ENCODE measurements at regions not wholly inside any gene's neighbourhood (a gene's known extent, or its start where the extent isn't known, plus 50 kb on each side); places are given as distances from the start of the nearest gene placed in this dataset.

DNA sequence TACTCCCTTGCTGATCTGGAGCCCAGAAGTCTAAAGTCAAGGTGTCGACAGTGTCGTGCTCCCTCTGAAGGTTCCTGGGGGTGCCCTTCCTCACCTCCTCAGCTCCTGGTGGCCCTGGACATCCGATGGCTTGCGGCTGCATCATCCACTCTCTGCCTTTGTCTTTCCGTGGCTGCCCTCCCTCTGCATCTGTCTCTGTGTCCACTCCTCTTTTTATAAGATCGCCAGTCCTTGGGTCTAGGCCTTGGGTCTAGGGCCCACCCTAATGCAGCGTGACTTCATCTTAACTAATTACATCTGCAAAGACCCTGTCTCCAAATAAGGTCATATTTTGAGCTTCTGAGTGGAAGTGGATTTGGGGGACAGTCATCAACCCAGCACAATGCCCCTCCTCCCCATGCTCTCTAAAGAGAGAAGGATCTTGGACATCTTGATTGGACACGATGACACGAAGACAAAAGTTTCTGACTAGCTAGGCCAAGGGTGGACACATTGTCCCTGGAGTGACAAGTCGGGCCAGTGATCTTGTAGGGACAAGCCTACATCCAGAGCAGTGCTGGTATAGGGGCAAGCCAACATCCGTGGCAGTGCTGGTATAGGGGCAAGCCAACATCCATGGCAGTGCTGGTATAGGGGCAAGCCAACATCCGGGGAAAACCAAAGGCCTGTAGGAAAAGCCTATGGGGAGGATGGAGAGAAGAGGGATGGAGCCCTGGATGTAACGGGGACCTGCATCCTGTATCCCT is 93.9 kb upstream of the DIO3 start:
- Mint-ChIP-seq H3K36me3 (ENCODE audit: insufficient read depth, unreplicated experiment) (no peaks in the 10 kb centered on the region), H3K27ac (ENCODE audit: low read depth, unreplicated experiment) (no peak overlapping the region), H3K9me3 (ENCODE audit: unreplicated experiment) (no peaks in the 10 kb centered on the region), H3K27me3 (ENCODE audit: insufficient read depth, unreplicated experiment) (no peaks in the 10 kb centered on the region), H3K4me3 (ENCODE audit: unreplicated experiment) (no peak overlapping the region), H3K4me1 (ENCODE audit: insufficient read depth, unreplicated experiment) (no peaks in the 10 kb centered on the region)
- ChIA-PET CTCF (no interaction called here), POLR2A (no interaction called here)
- BruUV-seq (replicated peaks), result no TSS peak
- no peak for TF ChIP-seq CTCF (IDR thresholded peaks at IDR 0.05; ENCODE audit: unreplicated experiment)
- intact Hi-C loops (cut with micrococcal nuclease), result no loop called here
- DNase-seq (ENCODE audit: unreplicated experiment), result no peak

- no peak for TF ChIP-seq CTCF (IDR thresholded peaks at IDR 0.05; ENCODE audit: unreplicated experiment)
- Mint-ChIP-seq H3K27me3 (ENCODE audit: insufficient read depth, unreplicated experiment) (no peaks in the 10 kb centered on the region), H3K27ac (ENCODE audit: low read depth, unreplicated experiment) (no peak overlapping the region), H3K4me3 (ENCODE audit: unreplicated experiment) (no peak overlapping the region), H3K9me3 (ENCODE audit: unreplicated experiment) (no peaks in the 10 kb centered on the region), H3K36me3 (ENCODE audit: insufficient read depth, unreplicated experiment) (no peaks in the 10 kb centered on the region), H3K4me1 (ENCODE audit: insufficient read depth, unreplicated experiment) (no peaks in the 10 kb centered on the region)
- CTCF ChIA-PET, result no interaction called here
- DNase-seq (ENCODE audit: unreplicated experiment), result no peak
- BruUV-seq (replicated peaks), result no TSS peak
- intact Hi-C loops (cut with micrococcal nuclease), result no loop called here
- POLR2A ChIA-PET, result interaction anchor here (0.6 kb wide), 1 partner anchor 129 kb away, joined by 3 read pairs; no protein-coding TSS in a partner anchor
These were observed 91.7 kb upstream of the DIO3 start for GRCh38 chr14:101469382-101470247.

GRCh38 chr14:101470266-101470665 is 91.0 kb upstream of the DIO3 start:
- POLR2A ChIA-PET, result interaction anchor here (0.6 kb wide), 1 partner anchor 22 kb away, joined by 4 read pairs; no protein-coding TSS in a partner anchor
- CTCF ChIA-PET, result no interaction called here
- DNase-seq (ENCODE audit: unreplicated experiment), result no peak
- H3K9me3 Mint-ChIP-seq (ENCODE audit: unreplicated experiment), result no peaks in the 10 kb centered on the region
- H3K27ac Mint-ChIP-seq (ENCODE audit: low read depth, unreplicated experiment), result no peak overlapping the region
- no peaks in the 10 kb centered on the region for H3K4me1 Mint-ChIP-seq (ENCODE audit: insufficient read depth, unreplicated experiment)
- H3K4me3 Mint-ChIP-seq (ENCODE audit: unreplicated experiment), result no peak overlapping the region
- TF ChIP-seq CTCF (IDR thresholded peaks at IDR 0.05; ENCODE audit: unreplicated experiment), result no peak
- no peaks in the 10 kb centered on the region for H3K36me3 Mint-ChIP-seq (ENCODE audit: insufficient read depth, unreplicated experiment)
- intact Hi-C loops (cut with micrococcal nuclease), result no loop called here
- BruUV-seq (replicated peaks), result no TSS peak
- H3K27me3 Mint-ChIP-seq (ENCODE audit: insufficient read depth, unreplicated experiment), result no peaks in the 10 kb centered on the region

- H3K27me3 Mint-ChIP-seq (ENCODE audit: insufficient read depth, unreplicated experiment), result no peaks in the 10 kb centered on the region
- ChIA-PET CTCF (no interaction called here), POLR2A (no interaction called here)
- no TSS peak for BruUV-seq (replicated peaks)
- H3K4me1 Mint-ChIP-seq (ENCODE audit: insufficient read depth, unreplicated experiment), result peaks cover 14% of the 10 kb centered on the region
- intact Hi-C loops (cut with micrococcal nuclease), result no loop called here
- no peaks in the 10 kb centered on the region for H3K36me3 Mint-ChIP-seq (ENCODE audit: insufficient read depth, unreplicated experiment)
- H3K4me3 Mint-ChIP-seq (ENCODE audit: unreplicated experiment), result no peak overlapping the region
- no peak for DNase-seq (ENCODE audit: unreplicated experiment)
- TF ChIP-seq CTCF (IDR thresholded peaks at IDR 0.05; ENCODE audit: unreplicated experiment), result no peak
- H3K27ac Mint-ChIP-seq (ENCODE audit: low read depth, unreplicated experiment), result no peak overlapping the region
- no peaks in the 10 kb centered on the region for H3K9me3 Mint-ChIP-seq (ENCODE audit: unreplicated experiment)
These were observed 89.4 kb upstream of the DIO3 start for GRCh38 chr14:101471723-101472517.
